PC-3 (cell line): ENCODE measurements at regions not wholly inside any gene's neighbourhood (a gene's known extent, or its start where the extent isn't known, plus 50 kb on each side); places are given as distances from the start of the nearest gene placed in this dataset.

Experiments used
- EZH2 ChIP-seq: fragments of 300-600 bp; sonication (generic); IDR thresholded peaks from one replicate; pipeline ENCODE4 v1.6.1; 2017; ENCODE audit warnings: antibody characterized with exemption, mild to moderate bottlenecking, low read length; ENCODE audit not compliant: unreplicated experiment
- TF ChIP-seq, protein P1 (sequence below): fragments of 300-600 bp; sonication (generic); conservative IDR thresholded peaks from 2 replicates; pipeline ENCODE4 v1.5.1; 2017; ENCODE audit warnings: antibody characterized with exemption, low read depth, mild to moderate bottlenecking, low read length

- TF ChIP-seq, protein P1, sequence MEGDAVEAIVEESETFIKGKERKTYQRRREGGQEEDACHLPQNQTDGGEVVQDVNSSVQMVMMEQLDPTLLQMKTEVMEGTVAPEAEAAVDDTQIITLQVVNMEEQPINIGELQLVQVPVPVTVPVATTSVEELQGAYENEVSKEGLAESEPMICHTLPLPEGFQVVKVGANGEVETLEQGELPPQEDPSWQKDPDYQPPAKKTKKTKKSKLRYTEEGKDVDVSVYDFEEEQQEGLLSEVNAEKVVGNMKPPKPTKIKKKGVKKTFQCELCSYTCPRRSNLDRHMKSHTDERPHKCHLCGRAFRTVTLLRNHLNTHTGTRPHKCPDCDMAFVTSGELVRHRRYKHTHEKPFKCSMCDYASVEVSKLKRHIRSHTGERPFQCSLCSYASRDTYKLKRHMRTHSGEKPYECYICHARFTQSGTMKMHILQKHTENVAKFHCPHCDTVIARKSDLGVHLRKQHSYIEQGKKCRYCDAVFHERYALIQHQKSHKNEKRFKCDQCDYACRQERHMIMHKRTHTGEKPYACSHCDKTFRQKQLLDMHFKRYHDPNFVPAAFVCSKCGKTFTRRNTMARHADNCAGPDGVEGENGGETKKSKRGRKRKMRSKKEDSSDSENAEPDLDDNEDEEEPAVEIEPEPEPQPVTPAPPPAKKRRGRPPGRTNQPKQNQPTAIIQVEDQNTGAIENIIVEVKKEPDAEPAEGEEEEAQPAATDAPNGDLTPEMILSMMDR: no peak
- TF ChIP-seq EZH2: no peak
These were observed 309.9 kb upstream of the OPRM1 start for GRCh38 chr6:153729189-153729588.
